ENCODE measurements at regions not wholly inside any gene's neighbourhood (a gene's known extent, or its start where the extent isn't known, plus 50 kb on each side); places are given as distances from the start of the nearest gene placed in this dataset.

DNA sequence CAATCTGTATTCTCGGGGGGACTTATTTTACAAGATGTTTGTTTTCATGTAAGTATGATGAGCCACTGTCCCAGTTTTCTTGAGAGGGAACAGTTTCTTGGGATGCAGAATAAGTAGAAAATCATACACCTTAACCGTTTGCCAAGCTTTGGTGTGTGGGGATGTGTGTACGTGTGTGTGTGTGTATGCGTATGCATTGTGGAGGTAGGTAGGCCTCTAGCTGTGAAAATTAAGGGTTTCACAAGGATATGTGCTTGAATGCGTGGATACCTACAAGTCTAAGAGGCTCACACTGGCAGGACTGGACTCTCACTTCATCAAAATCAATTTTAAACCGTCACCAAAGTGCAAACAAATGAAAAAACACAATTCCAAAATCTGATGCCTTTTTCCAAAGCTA, 204.2 kb upstream of the RBMS1 start:
- Histone ChIP-seq H3K4me2 (ENCODE audit: low read depth, low read length, poor library complexity, severe bottlenecking) (no peak overlapping the region), H3K36me3 (ENCODE audit: insufficient read depth, low read length) (no peaks in the 10 kb centered on the region), H3K27me3 (ENCODE audit: insufficient read depth, low read length, poor library complexity, severe bottlenecking) (no peaks in the 10 kb centered on the region), H3K4me1 (ENCODE audit: insufficient read depth, low read length, poor library complexity, severe bottlenecking) (peaks cover 19% of the 10 kb centered on the region), H3K4me3 (ENCODE audit: low read length, poor library complexity, severe bottlenecking) (no peak overlapping the region), H2AFZ (ENCODE audit: low read length) (no peak overlapping the region), H3K79me2 (ENCODE audit: insufficient read depth, low read length) (no peaks in the 10 kb centered on the region), H4K20me1 (ENCODE audit: insufficient read depth, low read length, poor library complexity, severe bottlenecking) (no peaks in the 10 kb centered on the region), H3K9me2 (replicated peaks; ENCODE audit: low read depth, low read length) (no peaks in the 10 kb centered on the region), H3K9ac (ENCODE audit: low read depth, low read length, poor library complexity, severe bottlenecking) (no peak overlapping the region), H3K9me3 (ENCODE audit: insufficient read depth, low read depth, low read length) (no peaks in the 10 kb centered on the region), H3F3A (ENCODE audit: low read depth) (no peaks in the 10 kb centered on the region)
- TF ChIP-seq EZH2phosphoT487 (IDR thresholded peaks at IDR 0.05; ENCODE audit: borderline replicate concordance) (no peak), CTCF (conservative IDR thresholded peaks at IDR 0.05; ENCODE audit: low read length) (no peak)

DNA sequence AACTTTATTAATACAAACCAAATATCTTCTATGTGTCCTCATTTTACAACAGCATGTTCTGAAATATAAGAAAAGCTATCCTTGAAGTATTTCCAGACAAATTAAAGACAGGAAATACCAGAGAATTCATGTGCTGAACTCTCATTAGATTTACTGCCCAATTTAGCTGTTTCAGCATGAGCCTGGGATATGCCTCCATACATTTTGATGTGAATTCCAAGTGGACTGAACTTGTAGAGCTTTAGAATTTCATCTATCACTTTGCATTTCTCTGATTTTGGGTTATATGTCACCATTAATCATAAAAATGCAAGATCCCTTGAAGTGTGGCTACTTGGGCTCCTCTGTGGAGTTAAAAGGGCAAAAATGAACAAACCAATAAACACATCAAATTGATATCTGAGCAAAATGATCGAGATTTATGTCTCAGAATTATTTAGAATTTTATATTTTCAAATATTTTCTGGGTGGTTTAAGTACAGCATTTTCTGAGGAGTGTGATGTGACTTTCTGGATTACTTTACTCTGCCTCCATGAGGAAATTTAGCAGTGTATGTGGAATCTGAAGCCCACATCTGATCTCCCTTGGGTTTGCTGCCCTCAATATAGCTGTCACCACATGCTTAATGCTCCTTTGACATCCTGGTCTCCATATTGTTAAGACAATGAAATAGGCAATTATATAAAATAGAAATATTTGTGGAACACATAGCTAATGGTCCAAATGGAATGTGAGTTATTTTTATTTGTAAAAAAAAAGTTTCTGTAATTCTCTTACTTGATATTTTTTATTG, 206.6 kb upstream of the RBMS1 start:
- Histone ChIP-seq H3K36me3 (ENCODE audit: insufficient read depth, low read length) (no peaks in the 10 kb centered on the region), H3F3A (ENCODE audit: low read depth) (no peaks in the 10 kb centered on the region), H3K79me2 (ENCODE audit: insufficient read depth, low read length) (no peaks in the 10 kb centered on the region), H3K9me3 (ENCODE audit: insufficient read depth, low read depth, low read length) (no peaks in the 10 kb centered on the region), H3K9ac (ENCODE audit: low read depth, low read length, poor library complexity, severe bottlenecking) (no peak overlapping the region), H3K4me3 (ENCODE audit: low read length, poor library complexity, severe bottlenecking) (no peak overlapping the region), H3K27me3 (ENCODE audit: insufficient read depth, low read length, poor library complexity, severe bottlenecking) (no peaks in the 10 kb centered on the region), H3K9me2 (replicated peaks; ENCODE audit: low read depth, low read length) (no peaks in the 10 kb centered on the region), H4K20me1 (ENCODE audit: insufficient read depth, low read length, poor library complexity, severe bottlenecking) (no peaks in the 10 kb centered on the region), H3K4me1 (ENCODE audit: insufficient read depth, low read length, poor library complexity, severe bottlenecking) (peaks cover 19% of the 10 kb centered on the region), H3K4me2 (ENCODE audit: low read depth, low read length, poor library complexity, severe bottlenecking) (no peak overlapping the region), H2AFZ (ENCODE audit: low read length) (no peak overlapping the region)
- TF ChIP-seq EZH2phosphoT487 (IDR thresholded peaks at IDR 0.05; ENCODE audit: borderline replicate concordance) = no peak
- TF ChIP-seq CTCF (conservative IDR thresholded peaks at IDR 0.05; ENCODE audit: low read length) = no peak

GRCh38 chr2:160701822-160702221, 208.2 kb upstream of the RBMS1 start:
- peak overlapping the region; percentile 14; the same call in 1 of the 2 replicates for H2AFZ ChIP-seq (ENCODE audit: low read length)
- H3F3A ChIP-seq (ENCODE audit: low read depth) = no peaks in the 10 kb centered on the region
- H3K9me2 ChIP-seq (replicated peaks; ENCODE audit: low read depth, low read length) = no peaks in the 10 kb centered on the region
- TF ChIP-seq EZH2phosphoT487 (IDR thresholded peaks at IDR 0.05; ENCODE audit: borderline replicate concordance) (no peak), CTCF (conservative IDR thresholded peaks at IDR 0.05; ENCODE audit: low read length) (no peak)
- H3K27me3 ChIP-seq (ENCODE audit: insufficient read depth, low read length, poor library complexity, severe bottlenecking) = no peaks in the 10 kb centered on the region
- H3K4me3 ChIP-seq (ENCODE audit: low read length, poor library complexity, severe bottlenecking) = no peak overlapping the region
- peaks cover 11% of the 10 kb centered on the region for H3K4me1 ChIP-seq (ENCODE audit: insufficient read depth, low read length, poor library complexity, severe bottlenecking)
- no peaks in the 10 kb centered on the region for H3K79me2 ChIP-seq (ENCODE audit: insufficient read depth, low read length)
- no peaks in the 10 kb centered on the region for H3K9me3 ChIP-seq (ENCODE audit: insufficient read depth, low read depth, low read length)
- H3K9ac ChIP-seq (ENCODE audit: low read depth, low read length, poor library complexity, severe bottlenecking) = no peak overlapping the region
- no peaks in the 10 kb centered on the region for H4K20me1 ChIP-seq (ENCODE audit: insufficient read depth, low read length, poor library complexity, severe bottlenecking)
- H3K4me2 ChIP-seq (ENCODE audit: low read depth, low read length, poor library complexity, severe bottlenecking) = no peak overlapping the region
- H3K36me3 ChIP-seq (ENCODE audit: insufficient read depth, low read length) = no peaks in the 10 kb centered on the region

Data from Loucy (cell line).